ENCODE measurements at regions not wholly inside any gene's neighbourhood (a gene's known extent, or its start where the extent isn't known, plus 50 kb on each side); places are given as distances from the start of the nearest gene placed in this dataset.
"Not testable (repeated sequence)": the region's sequence is repeated elsewhere in the genome, so short reads cannot be mapped to it uniquely, and the experiment has no call there.

GRCh38 chrX:125248931-125249330 is 70.7 kb upstream of the TEX13C start:
- intact Hi-C loops (cut with DNase I), result no loop called here
- no peak for DNase-seq

GRCh38 chrX:125255759-125256158 is 63.9 kb upstream of the TEX13C start:
- ATAC-seq; H3K4me1 ChIP-seq; intact Hi-C loops (cut with DNase I); H3K27ac ChIP-seq; H3K36me3 ChIP-seq; H3K27me3 ChIP-seq; H3K9me3 ChIP-seq; H3K4me3 ChIP-seq: not testable (repeated sequence)
- no CpG with 5 or more reads among the region's 20 CpGs for WGBS (ENCODE audit: insufficient coverage, low coverage, low lambda C conversion rate, missing lambda C conversion rate)
- peak in 1 of 3 donors; percentile 43 for DNase-seq

More at GRCh38 chrX:125248931-125249330, 70.7 kb upstream of the TEX13C start:
- Histone ChIP-seq H3K27me3 (no peaks in the 10 kb centered on the region), H3K4me1 (no peaks in the 10 kb centered on the region), H3K27ac (no peak overlapping the region), H3K9me3 (no peaks in the 10 kb centered on the region), H3K4me3 (no peak overlapping the region), H3K36me3 (no peaks in the 10 kb centered on the region)
- no peak for TF ChIP-seq CTCF (IDR thresholded peaks at IDR 0.05)
- TF ChIP-seq POLR2A (IDR thresholded peaks at IDR 0.05), result no peak
- no peak for ATAC-seq

- no peaks in the 10 kb centered on the region for H3K9me3 ChIP-seq
- no peak overlapping the region for H3K4me3 ChIP-seq
- no peaks in the 10 kb centered on the region for H3K27me3 ChIP-seq
- no peaks in the 10 kb centered on the region for H3K4me1 ChIP-seq
- no peaks in the 10 kb centered on the region for H3K36me3 ChIP-seq
- TF ChIP-seq POLR2A (IDR thresholded peaks at IDR 0.05) (no peak), CTCF (IDR thresholded peaks at IDR 0.05) (no peak)
- intact Hi-C loops (cut with DNase I), result no loop called here
- DNase-seq (no peak), ATAC-seq (no peak)
- WGBS (ENCODE audit: insufficient coverage, low coverage, low lambda C conversion rate, missing lambda C conversion rate), result 59% methylated on average over 4 of the region's 6 CpGs
- H3K27ac ChIP-seq, result no peak overlapping the region
Observed at GRCh38 chrX:125262836-125263235, 56.8 kb upstream of the TEX13C start.

GRCh38 chrX:125266153-125266660 is 53.5 kb upstream of the TEX13C start:
- ATAC-seq (no peak), DNase-seq (no peak)
- intact Hi-C loops (cut with DNase I), result no loop called here
- 93% methylated on average over 3 of the region's 4 CpGs for WGBS (ENCODE audit: insufficient coverage, low coverage, low lambda C conversion rate, missing lambda C conversion rate)
- no peak overlapping the region for H3K27ac ChIP-seq
- TF ChIP-seq POLR2A (IDR thresholded peaks at IDR 0.05), result no peak
- no peak for TF ChIP-seq CTCF (IDR thresholded peaks at IDR 0.05)
- H3K4me3 ChIP-seq, result no peak overlapping the region
- H3K4me1 ChIP-seq, result no peaks in the 10 kb centered on the region
- no peaks in the 10 kb centered on the region for H3K27me3 ChIP-seq
- H3K9me3 ChIP-seq, result no peaks in the 10 kb centered on the region
- H3K36me3 ChIP-seq, result no peaks in the 10 kb centered on the region

Data from right lobe of liver (tissue), 6 donors.